GM12878 (cell line): ENCODE measurements at regions not wholly inside any gene's neighbourhood (a gene's known extent, or its start where the extent isn't known, plus 50 kb on each side); places are given as distances from the start of the nearest gene placed in this dataset.
A peak's percentile ranks its signal among the peaks of the same experiment; 100 is the strongest.

ENCODE experiments used
- ATAC-seq: fragments of 200-7000 bp; cut with Tn5 transposase; 3 replicates; pipeline ENCODE4 v1.9.1; 2020; ENCODE audit warnings: mild to moderate bottlenecking, moderate library complexity
- BruUV-seq: library from RNA; stranded (reverse); fragments of 400-500 nt; replicated peaks from 2 replicates; lab custom pipeline; 2021; lab: Mats Ljungman, UMichigan
- CTCF ChIA-PET: fragments of 300-600 bp; sonication (Branson Sonifier 250); formaldehyde crosslinking; extraction: SDS; loops from one replicate; lab custom pipeline; 2021; ENCODE audit warnings: inconsistent platforms; lab: Yijun Ruan, JAX
- POLR2A ChIA-PET: fragments of 350-600 bp; formaldehyde crosslinking; extraction: SDS; loops from one replicate; lab custom pipeline; 2021; ENCODE audit warnings: inconsistent platforms; lab: Charles Lee
- RAD21 ChIA-PET: fragments of 300-600 bp; sonication (Branson Sonifier 250); formaldehyde crosslinking; loops from one replicate; lab custom pipeline; 2023; ENCODE audit warnings: antibody characterized with exemption; ENCODE audit not compliant: unreplicated experiment; lab: Charles Lee
- SMC1A ChIA-PET: fragments of 300-600 bp; sonication (Branson Sonifier 250); formaldehyde crosslinking; loops from one replicate; lab custom pipeline; 2023; ENCODE audit not compliant: unreplicated experiment, uncharacterized antibody; lab: Charles Lee
- DNase-seq: peaks from one replicate; pipeline ENCODE4 v3.0.0-alpha.2; 2011; ENCODE audit warnings: low read depth, low spot score
- FAIRE-seq: peaks from 3 replicates; lab custom pipeline; 2011; peaks lifted over from hg19 to GRCh38; lab: Jason Lieb, UNC
- H2AFZ ChIP-seq: 2 replicates; pipeline ENCODE4 v1.6.0; 2011; ENCODE audit warnings: low read depth, low read length, control low read depth; ENCODE audit not compliant: control insufficient read depth
- H3K27ac ChIP-seq: 2 replicates; pipeline ENCODE4 v1.5.1; 2011; ENCODE audit warnings: control low read depth; ENCODE audit not compliant: control insufficient read depth, insufficient read depth
- H3K27me3 ChIP-seq, 2 experiments: replicated peaks in 1 of 2; 2 replicates each; pipeline versions ENCODE4 v1.6.0 to v1.6.1; 2011; ENCODE audit warnings: low read length in 1 of 2; ENCODE audit not compliant: control insufficient read depth in 2 of 2, insufficient read depth in 2 of 2
- H3K36me3 ChIP-seq, 2 experiments: 2 replicates each; pipeline ENCODE4 v1.5.1; 2011; ENCODE audit warnings: low read length in 1 of 2; ENCODE audit not compliant: control insufficient read depth in 2 of 2, insufficient read depth in 2 of 2
- H3K4me1 ChIP-seq: 2 replicates; pipeline ENCODE4 v1.6.1; 2011; ENCODE audit warnings: mild to moderate bottlenecking, low read length, moderate library complexity, mixed read lengths; ENCODE audit not compliant: control insufficient read depth, insufficient read depth
- H3K4me2 ChIP-seq: 2 replicates; pipeline ENCODE4 v1.6.0; 2011; ENCODE audit warnings: control low read depth; ENCODE audit not compliant: control insufficient read depth, insufficient read depth
- H3K4me3 ChIP-seq: fragments of 200-600 bp; sonication (generic); 2 replicates; pipeline ENCODE4 v1.5.1; 2016
- H3K79me2 ChIP-seq: 2 replicates; pipeline ENCODE4 v1.6.0; 2011; ENCODE audit warnings: low read length; ENCODE audit not compliant: control insufficient read depth, insufficient read depth
- H3K9ac ChIP-seq: 2 replicates; pipeline ENCODE4 v1.8.0; 2011; ENCODE audit warnings: low read length, control low read depth, mixed read lengths; ENCODE audit not compliant: control insufficient read depth, insufficient read depth
- H3K9me3 ChIP-seq: replicated peaks from 3 replicates; pipeline ENCODE4 v1.5.1; 2011; ENCODE audit warnings: mild to moderate bottlenecking, low read length; ENCODE audit not compliant: control insufficient read depth, insufficient read depth
- H4K20me1 ChIP-seq: 2 replicates; pipeline ENCODE4 v1.6.0; 2011; ENCODE audit not compliant: control insufficient read depth, insufficient read depth
- CHD1 ChIP-seq: IDR thresholded peaks from 2 replicates; pipeline ENCODE4 v1.6.1; 2012; ENCODE audit warnings: low read depth, low read length, improper control_type of control experiment
- CHD4 ChIP-seq: fragments of 200-600 bp; sonication (generic); IDR thresholded peaks from 2 replicates; pipeline ENCODE4 v1.6.1; 2016; ENCODE audit warnings: mild to moderate bottlenecking
- CTCF ChIP-seq, 3 experiments: IDR thresholded peaks in 2 of 3; conservative IDR thresholded peaks in 1 of 3; 2 replicates each; pipeline ENCODE4 v1.5.1; 2011; ENCODE audit warnings: low read depth in 3 of 3, low read length in 3 of 3, mild to moderate bottlenecking in 3 of 3, control low read depth in 2 of 3, moderate library complexity in 2 of 3, inconsistent platforms in 1 of 3, mixed read lengths in 1 of 3; ENCODE audit not compliant: control insufficient read depth in 2 of 3, insufficient read depth in 1 of 3; ENCODE audit errors: extremely low read depth in 1 of 3
- DPF2 ChIP-seq: fragments of 450-650 bp; IDR thresholded peaks from 2 replicates; pipeline ENCODE4 v1.6.1; 2017; ENCODE audit warnings: mild to moderate bottlenecking
- GABPA ChIP-seq: IDR thresholded peaks from 2 replicates; pipeline ENCODE4 v1.6.1; 2014; ENCODE audit warnings: antibody characterized with exemption, low read depth, mild to moderate bottlenecking, inconsistent platforms
- HDAC6 ChIP-seq: fragments of 200-600 bp; sonication (generic); IDR thresholded peaks from one replicate; pipeline ENCODE4 v1.8.0; 2017; ENCODE audit warnings: antibody characterized with exemption; ENCODE audit not compliant: unreplicated experiment
- HDGF ChIP-seq: fragments of 450-650 bp; IDR thresholded peaks from 2 replicates; pipeline ENCODE4 v1.6.1; 2016; ENCODE audit warnings: antibody characterized with exemption
- PML ChIP-seq: IDR thresholded peaks from 2 replicates; pipeline ENCODE4 v1.6.1; 2012; ENCODE audit warnings: low read length, inconsistent platforms
- POLR2A ChIP-seq: IDR thresholded peaks from 2 replicates; pipeline ENCODE4 v1.6.1; 2011; ENCODE audit warnings: low read depth, mild to moderate bottlenecking, low read length
- RAD21 ChIP-seq: IDR thresholded peaks from 2 replicates; pipeline ENCODE4 v1.6.1; 2011; ENCODE audit warnings: mild to moderate bottlenecking, low read depth, low read length, moderate library complexity; ENCODE audit not compliant: insufficient read depth
- RELB ChIP-seq: fragments of 450-650 bp; IDR thresholded peaks from 2 replicates; pipeline ENCODE4 v1.6.1; 2017; ENCODE audit warnings: low read depth, mild to moderate bottlenecking, moderate library complexity
- RUNX3 ChIP-seq: IDR thresholded peaks from 2 replicates; pipeline ENCODE4 v1.6.1; 2012; ENCODE audit warnings: low read length, inconsistent platforms
- SIN3A ChIP-seq: IDR thresholded peaks from 2 replicates; pipeline ENCODE4 v1.6.1; 2012; ENCODE audit warnings: low read depth, low read length, improper control_type of control experiment
- SMC3 ChIP-seq: IDR thresholded peaks from 2 replicates; pipeline ENCODE4 v1.6.1; 2011; ENCODE audit warnings: low read length, improper control_type of control experiment, borderline replicate concordance
- SPI1 ChIP-seq: IDR thresholded peaks from 2 replicates; pipeline ENCODE4 v1.6.1; 2011; ENCODE audit warnings: low read depth, mild to moderate bottlenecking, low read length, moderate library complexity, borderline replicate concordance; ENCODE audit not compliant: insufficient read depth
- SREBF1 ChIP-seq: IDR thresholded peaks from 2 replicates; pipeline ENCODE4 v1.6.1; 2012; ENCODE audit warnings: mild to moderate bottlenecking, low read length
- STAT1 ChIP-seq: fragments of 450-650 bp; conservative IDR thresholded peaks from 2 replicates; pipeline ENCODE4 v1.6.1; 2014; ENCODE audit warnings: antibody characterized with exemption, mild to moderate bottlenecking
- TCF3 ChIP-seq: IDR thresholded peaks from 2 replicates; pipeline ENCODE4 v1.6.1; 2012; ENCODE audit warnings: low read depth, mild to moderate bottlenecking, low read length, borderline replicate concordance; ENCODE audit not compliant: insufficient read depth
- TCF7 ChIP-seq: IDR thresholded peaks from 2 replicates; pipeline ENCODE4 v1.6.1; 2014; ENCODE audit warnings: antibody characterized with exemption, borderline replicate concordance
- YY1 ChIP-seq: IDR thresholded peaks from 2 replicates; pipeline ENCODE4 v1.6.1; 2011; ENCODE audit warnings: low read depth, mild to moderate bottlenecking, low read length
- WGBS: methylation state at CpG from one replicate; pipeline ENCODE4 v1.1.6; 2016; ENCODE audit warnings: low lambda C conversion rate; ENCODE audit not compliant: insufficient replicate concordance, insufficient coverage; ENCODE audit errors: missing lambda C conversion rate; 5-methylcytosine and 5-hydroxymethylcytosine counted together
- in situ Hi-C: fragments of 300-500 bp; cut with MboI; formaldehyde crosslinking; loops from 9 replicates; pipeline ENCODE4 v1.14.3; 2018; ENCODE audit warnings: mixed read lengths
- intact Hi-C: fragments of 100-400 bp; cut with micrococcal nuclease; formaldehyde crosslinking; loops from one replicate; pipeline ENCODE4 v1.14.2; 2022; ENCODE audit not compliant: unreplicated experiment

- no peak overlapping the region for H3K9ac ChIP-seq
- H3K4me2 ChIP-seq: no peak overlapping the region
- ChIA-PET SMC1A (interaction anchor here (0.6 to 2.3 kb wide), 13 partner anchors 7 to 908 kb away, joined by 3 to 13 read pairs (median 4); no protein-coding TSS in a partner anchor), CTCF (interaction anchor here (0.6 to 4.0 kb wide), 26 partner anchors 8 to 506 kb away, joined by 3 to 33 read pairs (median 4); no protein-coding TSS in a partner anchor), POLR2A (interaction anchor here (0.6 kb wide), 1 partner anchor 108 kb away, joined by 3 read pairs; no protein-coding TSS in a partner anchor), RAD21 (interaction anchor here (1.0 to 3.4 kb wide), 8 partner anchors 15 to 479 kb away, joined by 3 to 9 read pairs (median 4); no protein-coding TSS in a partner anchor)
- no peaks in the 10 kb centered on the region for H3K9me3 ChIP-seq
- H3K27ac ChIP-seq: no peak overlapping the region
- FAIRE-seq: peak; percentile 98
- no peaks in the 10 kb centered on the region for H3K79me2 ChIP-seq
- BruUV-seq: no TSS peak
- H3K27me3 ChIP-seq: no peaks in the 10 kb centered on the region
- ATAC-seq: peak; percentile 98
- H3K4me1 ChIP-seq: no peaks in the 10 kb centered on the region
- no peaks in the 10 kb centered on the region for H3K36me3 ChIP-seq
- in situ Hi-C loops (no loop called here), intact Hi-C loops (loop anchor here (1.0 to 5.0 kb wide), 3 partner anchors 36 to 480 kb away; no protein-coding TSS in a partner anchor)
- WGBS: 31% methylated on average over 11 of the region's 11 CpGs
- H3K4me3 ChIP-seq: no peak overlapping the region
- no peak for DNase-seq
- H2AFZ ChIP-seq: peak overlapping the region; percentile 39; the same call in 1 of the 2 replicates
- H4K20me1 ChIP-seq: no peaks in the 10 kb centered on the region
- TF ChIP-seq STAT1 (no peak), RUNX3 (no peak), PML (no peak), DPF2 (no peak), TCF3 (no peak), HDAC6 (no peak), RAD21 (peak; percentile 87), SREBF1 (no peak), GABPA (no peak), CTCF (IDR thresholded peaks at IDR 0.05 in 2 of 3, conservative IDR thresholded peaks at IDR 0.05 in 1 of 3; ENCODE audit: control insufficient read depth in 2 of 3, extremely low read depth in 1 of 3, insufficient read depth in 1 of 3, low read depth in 3 of 3, low read length in 3 of 3) (peak; percentile 65 to 78 (median 72); a peak in 5 of 6 replicates), HDGF (no peak), YY1 (peak; percentile 68), POLR2A (no peak), SIN3A (no peak), SMC3 (peak; percentile 83), CHD4 (no peak), TCF7 (no peak), RELB (no peak), SPI1 (peak; percentile 14; the same call in 1 of the 2 replicates), CHD1 (no peak)
Observed at GRCh38 chr5:34522599-34523386, 133.3 kb upstream of the RAI14 start.
